ENCODE measurements at regions not wholly inside any gene's neighbourhood (a gene's known extent, or its start where the extent isn't known, plus 50 kb on each side); places are given as distances from the start of the nearest gene placed in this dataset.

GRCh38 chr22:49111085-49111484, 716.6 kb downstream of the BRD1 start:
- ChIA-PET POLR2A (no interaction called here), CTCF (no interaction called here)
- no TSS peak for BruUV-seq (replicated peaks)
- DNase-seq (ENCODE audit: low read depth, low spot score) (no peak), ATAC-seq (no peak)
- no peaks in the 10 kb centered on the region for H3K36me3 ChIP-seq (ENCODE audit: control insufficient read depth, insufficient read depth, low read length)
- H3K4me1 ChIP-seq (ENCODE audit: control insufficient read depth, insufficient read depth, low read length) = no peaks in the 10 kb centered on the region
- H3K9me3 ChIP-seq (ENCODE audit: control insufficient read depth, insufficient read depth, low read depth, low read length) = no peaks in the 10 kb centered on the region
- H3K27me3 ChIP-seq (ENCODE audit: control insufficient read depth, insufficient read depth, low read length) = no peaks in the 10 kb centered on the region; the same call in 1 of the 2 replicates
- no peak overlapping the region for H3K4me3 ChIP-seq (ENCODE audit: low read depth in 2 of 2, low read length in 2 of 2)
- no peak for TF ChIP-seq CTCF (IDR thresholded peaks at IDR 0.05)
- no peak for TF ChIP-seq TCF7L2 (IDR thresholded peaks at IDR 0.05; ENCODE audit: low read depth, low read length)
- no peak for TF ChIP-seq POLR2AphosphoS5 (IDR thresholded peaks at IDR 0.05; ENCODE audit: low read depth, low read length)
- TF ChIP-seq SIN3A (IDR thresholded peaks at IDR 0.05; ENCODE audit: borderline replicate concordance, insufficient read depth, low read depth, low read length) = no peak
- TF ChIP-seq REST (IDR thresholded peaks at IDR 0.05; ENCODE audit: insufficient read depth in 1 of 2, low read depth in 2 of 2, low read length in 1 of 2) = no peak
- intact Hi-C loops (cut with micrococcal nuclease; ENCODE audit: unreplicated experiment) (no loop called here), in situ Hi-C loops (cut with HindIII; ENCODE audit: low pct_unique_long_range_greater_than_20kb, low sequenced_read_pairs) (no loop called here)
- H3K27ac ChIP-seq (ENCODE audit: low read length) = no peak overlapping the region

GRCh38 chr22:49108636-49109315, 718.9 kb downstream of the BRD1 start:
- no TSS peak for BruUV-seq (replicated peaks)
- no peak overlapping the region for H3K27ac ChIP-seq (ENCODE audit: low read length)
- H3K4me1 ChIP-seq (ENCODE audit: control insufficient read depth, insufficient read depth, low read length) = no peaks in the 10 kb centered on the region
- intact Hi-C loops (cut with micrococcal nuclease; ENCODE audit: unreplicated experiment) (no loop called here), in situ Hi-C loops (cut with HindIII; ENCODE audit: low pct_unique_long_range_greater_than_20kb, low sequenced_read_pairs) (no loop called here)
- no peaks in the 10 kb centered on the region for H3K36me3 ChIP-seq (ENCODE audit: control insufficient read depth, insufficient read depth, low read length)
- H3K9me3 ChIP-seq (ENCODE audit: control insufficient read depth, insufficient read depth, low read depth, low read length) = no peaks in the 10 kb centered on the region
- no peak for ATAC-seq
- TF ChIP-seq REST (IDR thresholded peaks at IDR 0.05; ENCODE audit: insufficient read depth in 1 of 2, low read depth in 2 of 2, low read length in 1 of 2) (no peak), POLR2AphosphoS5 (IDR thresholded peaks at IDR 0.05; ENCODE audit: low read depth, low read length) (no peak), CTCF (IDR thresholded peaks at IDR 0.05) (no peak), SIN3A (IDR thresholded peaks at IDR 0.05; ENCODE audit: borderline replicate concordance, insufficient read depth, low read depth, low read length) (no peak), TCF7L2 (IDR thresholded peaks at IDR 0.05; ENCODE audit: low read depth, low read length) (no peak)
- no peaks in the 10 kb centered on the region; the same call in 1 of the 2 replicates for H3K27me3 ChIP-seq (ENCODE audit: control insufficient read depth, insufficient read depth, low read length)
- POLR2A ChIA-PET = no interaction called here
- no peak for DNase-seq (ENCODE audit: low read depth, low spot score)
- H3K4me3 ChIP-seq (ENCODE audit: low read depth in 2 of 2, low read length in 2 of 2) = no peak overlapping the region
- CTCF ChIA-PET = no interaction called here

Measured in Panc1 (cell line).